OCI-LY7 (cell line): ENCODE measurements at regions not wholly inside any gene's neighbourhood (a gene's known extent, or its start where the extent isn't known, plus 50 kb on each side); places are given as distances from the start of the nearest gene placed in this dataset.

Experiments
- BruUV-seq: library from RNA; stranded (reverse); fragments of 400-500 nt; replicated peaks from 2 replicates; lab custom pipeline; 2021; lab: Mats Ljungman, UMichigan
- CTCF ChIA-PET: fragments of 300-600 bp; sonication (Branson Sonifier 250); formaldehyde crosslinking; loops from one replicate; lab custom pipeline; 2022; ENCODE audit warnings: antibody characterized with exemption; ENCODE audit not compliant: unreplicated experiment; lab: Charles Lee
- POLR2A ChIA-PET: fragments of 300-600 bp; sonication (Branson Sonifier 250); formaldehyde crosslinking; loops from one replicate; lab custom pipeline; 2022; ENCODE audit warnings: antibody characterized with exemption; lab: Charles Lee
- DNase-seq: peaks from one replicate; pipeline ENCODE4 v3.0.0-alpha.2; 2015; ENCODE audit warnings: low spot score
- H2AFZ ChIP-seq: fragments of 200-600 bp; sonication (generic), shearing (Covaris generic); 2 replicates; pipeline ENCODE4 v1.6.1; 2014; ENCODE audit warnings: mild to moderate bottlenecking, antibody characterized with exemption, low read length, moderate library complexity
- H3K27ac ChIP-seq: fragments of 200-600 bp; sonication (generic); 2 replicates; pipeline ENCODE4 v1.5.1; 2014; ENCODE audit warnings: mixed run types, low read depth, mild to moderate bottlenecking, moderate library complexity, low read length, inconsistent platforms; ENCODE audit not compliant: poor library complexity, severe bottlenecking
- H3K36me3 ChIP-seq: fragments of 200-600 bp; sonication (generic); 2 replicates; pipeline ENCODE4 v1.6.1; 2014; ENCODE audit warnings: mild to moderate bottlenecking, antibody characterized with exemption, low read length, moderate library complexity, mixed read lengths; ENCODE audit not compliant: insufficient read depth
- H3K4me1 ChIP-seq: fragments of 200-600 bp; sonication (generic); 2 replicates; pipeline ENCODE4 v1.5.1; 2014; ENCODE audit warnings: mild to moderate bottlenecking, low read length; ENCODE audit not compliant: insufficient read depth, poor library complexity, severe bottlenecking
- H3K4me2 ChIP-seq: fragments of 200-600 bp; sonication (generic); 2 replicates; pipeline ENCODE4 v1.6.1; 2014; ENCODE audit warnings: mild to moderate bottlenecking, low read length
- H3K4me3 ChIP-seq: fragments of 200-600 bp; sonication (generic); 2 replicates; pipeline ENCODE4 v1.5.1; 2014; ENCODE audit warnings: mild to moderate bottlenecking, low read depth, low read length; ENCODE audit not compliant: poor library complexity, severe bottlenecking
- H3K79me2 ChIP-seq: fragments of 200-600 bp; sonication (generic); 2 replicates; pipeline ENCODE4 v1.6.1; 2016; ENCODE audit warnings: low read depth, mild to moderate bottlenecking, low read length, moderate library complexity, mixed read lengths; ENCODE audit not compliant: insufficient read depth
- H3K9me2 ChIP-seq: fragments of 200-600 bp; sonication (generic); 2 replicates; pipeline ENCODE4 v1.6.1; 2016; ENCODE audit warnings: mild to moderate bottlenecking, low read length, mixed read lengths; ENCODE audit not compliant: insufficient read depth
- H3K9me3 ChIP-seq: fragments of 200-600 bp; sonication (generic); 2 replicates; pipeline ENCODE4 v1.6.1; 2014; ENCODE audit warnings: mild to moderate bottlenecking, mixed run types, low read length, mixed read lengths
- H4K20me1 ChIP-seq: fragments of 200-600 bp; sonication (generic); 2 replicates; pipeline ENCODE4 v1.6.1; 2014; ENCODE audit warnings: mild to moderate bottlenecking, antibody characterized with exemption, low read length, moderate library complexity, mixed read lengths; ENCODE audit not compliant: insufficient read depth
- CTCF ChIP-seq: fragments of 200-600 bp; sonication (generic); conservative IDR thresholded peaks from 2 replicates; pipeline ENCODE4 v1.5.1; 2014; ENCODE audit warnings: mild to moderate bottlenecking, antibody characterized with exemption, low read length, moderate library complexity, mixed read lengths
- EZH2phosphoT487 ChIP-seq: fragments of 200-600 bp; sonication (generic); IDR thresholded peaks from 2 replicates; pipeline ENCODE4 v1.6.1; 2018; ENCODE audit warnings: low read depth, borderline replicate concordance, mild to moderate bottlenecking, mixed run types, antibody characterized with exemption, low read length, moderate library complexity, mixed read lengths
- intact Hi-C: fragments of 100-400 bp; cut with micrococcal nuclease; formaldehyde crosslinking; loops from one replicate; pipeline ENCODE4 v1.10.0; 2022; ENCODE audit not compliant: unreplicated experiment

GRCh38 chr6:45784250-45784649 is 231.4 kb downstream of the CLIC5 start:
- Histone ChIP-seq H3K4me3 (no peak overlapping the region), H3K79me2 (no peaks in the 10 kb centered on the region), H4K20me1 (no peaks in the 10 kb centered on the region), H3K4me2 (no peak overlapping the region), H2AFZ (no peak overlapping the region), H3K4me1 (no peaks in the 10 kb centered on the region), H3K9me2 (no peaks in the 10 kb centered on the region), H3K9me3 (no peaks in the 10 kb centered on the region), H3K36me3 (no peaks in the 10 kb centered on the region), H3K27ac (no peak overlapping the region)
- DNase-seq = no peak
- intact Hi-C loops = no loop called here
- no TSS peak for BruUV-seq
- TF ChIP-seq CTCF (no peak), EZH2phosphoT487 (no peak)
- ChIA-PET CTCF (no interaction called here), POLR2A (no interaction called here)

- CTCF ChIA-PET = no interaction called here
- intact Hi-C loops = no loop called here
- BruUV-seq = no TSS peak
These were observed 231.9 kb downstream of the CLIC5 start for GRCh38 chr6:45783716-45784115.

GRCh38 chr6:45781890-45782289 is 233.8 kb downstream of the CLIC5 start:
- H3K9me2 ChIP-seq = no peaks in the 10 kb centered on the region
- H4K20me1 ChIP-seq = no peaks in the 10 kb centered on the region
- TF ChIP-seq CTCF = no peak
- no peak for TF ChIP-seq EZH2phosphoT487
- no peak for DNase-seq
- no peaks in the 10 kb centered on the region for H3K4me1 ChIP-seq
- H3K4me2 ChIP-seq = no peak overlapping the region
- H3K79me2 ChIP-seq = no peaks in the 10 kb centered on the region
- H3K9me3 ChIP-seq = no peaks in the 10 kb centered on the region
- no peaks in the 10 kb centered on the region for H3K36me3 ChIP-seq
- CTCF ChIA-PET = no interaction called here
- BruUV-seq = no TSS peak
- intact Hi-C loops = no loop called here
- no peak overlapping the region for H3K27ac ChIP-seq
- H3K4me3 ChIP-seq = no peak overlapping the region
- no peak overlapping the region for H2AFZ ChIP-seq
- POLR2A ChIA-PET = no interaction called here

More at GRCh38 chr6:45783716-45784115, 231.9 kb downstream of the CLIC5 start:
- H3K9me2 ChIP-seq = no peaks in the 10 kb centered on the region
- H3K27ac ChIP-seq = no peak overlapping the region
- H3K4me2 ChIP-seq = no peak overlapping the region
- no peak overlapping the region for H2AFZ ChIP-seq
- POLR2A ChIA-PET = interaction anchor here (0.8 kb wide), 1 partner anchor 13 kb away, joined by 3 read pairs; no protein-coding TSS in a partner anchor
- DNase-seq = no peak
- H3K4me3 ChIP-seq = no peak overlapping the region
- H3K9me3 ChIP-seq = no peaks in the 10 kb centered on the region
- H4K20me1 ChIP-seq = no peaks in the 10 kb centered on the region
- TF ChIP-seq EZH2phosphoT487 (no peak), CTCF (no peak)
- no peaks in the 10 kb centered on the region for H3K36me3 ChIP-seq
- no peaks in the 10 kb centered on the region for H3K79me2 ChIP-seq
- no peaks in the 10 kb centered on the region for H3K4me1 ChIP-seq
